ENCODE measurements at regions not wholly inside any gene's neighbourhood (a gene's known extent, or its start where the extent isn't known, plus 50 kb on each side); places are given as distances from the start of the nearest gene placed in this dataset.
A peak's percentile ranks its signal among the peaks of the same experiment; 100 is the strongest.

DNA sequence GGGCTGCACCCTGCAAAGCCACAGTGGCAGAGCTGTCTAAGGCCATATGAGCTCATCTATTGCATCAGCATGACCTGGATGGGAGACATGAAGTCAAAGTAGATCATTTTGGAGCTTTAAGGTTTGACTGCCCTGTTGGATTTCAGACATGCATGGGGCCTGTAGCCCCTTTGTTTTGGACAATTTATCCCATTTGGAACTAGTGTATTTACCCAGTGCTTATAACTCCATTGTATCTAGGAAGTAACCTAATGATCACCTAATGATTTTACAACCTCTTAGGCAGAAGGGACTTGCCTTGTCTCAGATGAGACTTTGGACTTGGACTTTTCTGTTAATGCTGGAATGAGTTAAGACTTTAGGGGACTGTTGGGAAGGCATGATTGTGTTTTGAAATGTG lies 575.4 kb downstream of the EPM2A start:
- no peak for DNase-seq (ENCODE audit: low spot score)

DNA sequence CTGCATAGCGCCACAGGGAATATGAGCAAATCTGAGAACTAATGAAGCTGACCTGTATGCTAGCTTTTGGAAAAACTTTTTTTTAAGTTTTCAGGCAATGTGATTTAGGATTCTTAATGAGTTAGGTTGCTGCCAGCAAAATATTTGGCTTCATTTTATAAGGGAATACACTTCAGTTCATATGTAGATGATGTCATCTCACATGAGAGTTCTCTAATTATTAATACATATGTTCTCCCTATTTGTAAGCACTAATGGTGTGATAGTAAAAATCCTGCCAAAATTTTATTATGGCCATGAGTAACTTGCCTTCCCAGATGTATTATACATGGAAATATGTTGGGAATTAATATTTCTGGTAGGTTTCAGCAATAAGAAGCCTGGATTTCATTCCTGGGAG lies 573.8 kb downstream of the EPM2A start:
- DNase-seq (ENCODE audit: low spot score): peak; percentile 7

DNA sequence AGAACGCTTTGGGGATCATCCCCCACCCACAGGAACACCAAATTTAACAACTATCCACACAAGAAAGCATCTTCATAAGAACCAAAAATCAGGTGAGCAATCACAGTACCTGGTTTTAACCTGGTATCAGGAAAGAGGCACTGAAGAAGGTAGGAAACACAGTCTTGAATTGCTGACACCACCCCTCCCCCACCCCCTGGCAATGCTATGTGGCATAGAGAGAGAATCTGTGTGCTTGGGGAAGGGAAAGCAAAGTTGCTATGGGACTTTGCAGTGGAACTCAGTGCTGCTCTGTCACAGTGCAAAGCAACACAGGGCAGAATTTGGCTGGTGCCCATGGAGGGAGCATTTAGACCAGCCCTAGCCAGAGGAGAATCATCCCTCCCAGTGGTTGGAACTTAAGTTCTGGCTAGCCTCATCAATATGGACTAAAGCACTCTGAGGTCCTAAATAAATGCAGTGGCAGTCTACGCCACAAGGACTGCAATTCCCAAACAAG lies 565.5 kb downstream of the EPM2A start:
- no peak for DNase-seq (ENCODE audit: low spot score)

DNA sequence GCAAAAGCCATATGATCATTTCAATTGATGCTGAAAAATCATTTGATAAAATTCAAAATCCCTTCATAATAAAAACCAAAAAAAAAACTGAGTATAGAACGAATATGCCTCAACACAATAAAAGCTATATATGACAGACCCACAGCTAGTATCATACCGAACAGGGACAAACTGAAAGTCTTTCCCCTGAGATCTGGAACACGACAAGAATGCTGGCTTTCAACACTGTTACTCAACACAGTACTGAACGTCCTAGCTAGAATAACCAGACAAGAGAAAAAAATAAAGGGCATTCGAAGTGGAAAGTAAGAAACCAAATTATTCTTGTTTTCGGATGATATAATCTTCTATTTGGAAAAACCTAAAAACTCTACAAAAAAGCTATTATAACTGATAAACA lies 559.9 kb downstream of the EPM2A start:
- no peak for DNase-seq (ENCODE audit: low spot score)

DNA sequence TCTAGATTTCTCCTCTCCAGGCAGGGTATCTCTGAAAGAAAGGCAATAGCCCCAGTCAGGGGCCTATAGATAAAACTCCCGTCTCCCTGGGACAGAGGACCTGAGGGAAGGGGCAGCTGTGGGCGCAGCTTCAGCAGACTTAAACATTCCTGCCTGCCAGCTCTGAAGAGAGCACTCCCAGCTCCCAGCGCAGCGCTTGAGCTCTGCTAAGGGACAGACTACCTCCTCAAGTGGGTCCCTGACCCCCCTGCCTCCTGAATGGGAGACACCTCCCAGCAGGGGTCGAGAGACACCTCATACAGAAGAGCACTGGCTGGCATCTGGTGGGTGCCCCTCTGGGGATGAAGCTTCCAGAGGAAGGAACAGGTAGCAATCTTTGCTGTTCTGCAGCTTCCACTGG lies 556.9 kb downstream of the EPM2A start:
- no peak for DNase-seq (ENCODE audit: low spot score)

DNA sequence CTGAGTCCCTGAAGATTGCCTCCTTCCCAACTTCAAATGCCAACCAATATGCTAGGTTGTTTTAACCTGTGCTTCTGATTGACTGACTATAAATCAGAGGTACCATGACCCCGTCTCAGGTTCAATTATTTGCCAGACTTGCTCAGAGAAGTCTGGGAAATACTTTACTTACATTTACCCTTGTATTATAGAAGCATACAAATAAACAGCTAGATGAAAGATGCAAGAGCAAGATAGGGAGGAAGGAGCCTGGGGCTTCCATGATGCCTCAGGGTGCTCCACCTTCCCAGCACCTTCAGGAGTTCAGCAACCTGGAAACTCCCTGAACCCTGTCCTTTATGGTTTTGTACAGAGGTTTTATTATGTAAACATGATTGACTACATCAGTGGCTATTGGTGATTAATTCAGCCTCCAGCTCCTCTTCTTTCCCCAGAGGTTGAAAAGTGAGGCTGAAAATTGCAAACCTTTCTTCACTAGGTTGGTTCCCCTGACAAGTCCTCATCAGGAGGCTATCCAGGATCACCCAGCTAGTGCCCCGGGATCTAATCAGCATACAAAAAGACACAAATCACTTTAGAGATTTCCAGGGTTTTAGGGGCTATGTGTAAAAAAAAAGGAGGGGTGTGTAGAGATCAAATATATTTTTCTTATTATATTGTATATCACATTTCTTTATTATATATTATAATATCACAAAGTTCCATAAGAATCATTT lies 547.7 kb downstream of the EPM2A start:
- no peak for DNase-seq (ENCODE audit: low spot score)

DNA sequence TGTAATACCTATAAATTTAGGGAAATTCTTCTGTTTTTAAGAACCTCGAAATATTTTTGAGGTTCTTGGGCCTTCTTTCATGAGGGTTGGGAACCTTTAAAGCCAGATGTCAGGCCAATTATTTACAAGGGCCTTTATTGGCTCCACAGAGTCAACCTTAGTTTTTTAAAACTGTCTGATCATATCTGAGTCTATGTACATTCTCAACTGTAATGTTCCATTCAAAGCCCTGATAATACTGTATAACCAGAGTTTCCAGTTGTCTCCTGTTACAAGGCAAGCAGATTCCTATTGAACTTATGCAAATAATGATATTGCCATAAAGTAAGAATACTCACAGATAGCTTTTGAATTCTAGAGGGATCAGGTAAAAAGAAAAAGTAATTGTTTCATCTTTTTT lies 545.5 kb downstream of the EPM2A start:
- DNase-seq (ENCODE audit: low spot score): no peak

DNA sequence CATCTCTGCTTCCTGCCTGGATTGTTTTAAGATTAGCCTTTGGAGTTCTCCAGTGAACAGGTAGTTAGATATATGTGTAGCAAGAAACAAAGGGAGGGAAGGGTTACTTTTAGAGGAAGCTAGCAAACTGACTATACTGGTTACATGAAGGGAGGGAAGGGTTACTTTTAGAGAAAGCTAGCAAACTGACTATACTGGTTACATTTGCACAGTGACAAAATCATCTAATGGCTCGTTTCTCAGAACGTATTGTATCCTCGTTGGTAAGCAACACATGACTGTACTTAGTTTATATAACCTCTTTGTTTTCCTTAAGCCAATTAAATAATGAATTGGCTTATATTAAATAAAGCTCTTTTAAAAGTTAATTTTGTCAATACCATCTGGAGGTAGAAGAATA lies 540.9 kb downstream of the EPM2A start:
- DNase-seq (ENCODE audit: low spot score): no peak

DNA sequence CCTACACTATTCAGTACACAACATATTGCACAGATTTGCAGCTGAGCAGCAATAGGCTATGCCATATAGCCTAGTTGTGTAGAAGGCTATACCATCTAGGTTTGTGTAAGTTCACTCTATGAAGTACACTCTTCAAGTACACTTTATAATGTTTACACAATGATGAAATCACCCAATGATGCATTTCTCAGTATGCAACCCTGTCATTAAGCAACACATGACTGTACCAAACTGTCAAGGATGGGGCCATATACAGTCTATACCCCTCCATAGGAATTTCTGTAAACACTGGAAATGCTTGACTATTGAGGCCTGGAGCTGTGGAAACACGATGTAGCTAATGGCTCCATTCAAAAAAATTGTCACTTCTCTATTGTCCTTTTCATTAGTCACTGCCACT lies 535.4 kb downstream of the EPM2A start:
- DNase-seq (ENCODE audit: low spot score): no peak

DNA sequence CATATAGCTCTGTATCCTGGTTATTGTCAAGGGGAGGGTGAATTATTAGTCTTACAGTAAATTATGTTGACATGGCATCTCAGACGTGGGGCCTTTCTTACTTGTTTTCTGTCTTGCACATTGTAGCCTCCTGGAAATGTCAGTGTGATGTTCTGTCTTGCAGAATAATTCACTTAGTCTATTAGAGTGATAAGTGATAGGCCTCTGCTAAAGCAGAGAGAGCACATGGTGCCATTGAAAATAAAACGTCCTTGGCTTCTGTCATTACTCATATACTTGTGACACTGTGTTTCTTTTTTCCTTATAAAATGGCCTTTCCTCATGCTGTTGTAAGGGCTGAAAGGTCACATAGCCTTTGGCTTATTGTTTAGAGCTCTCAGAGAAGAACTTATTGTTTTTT lies 531.0 kb downstream of the EPM2A start:
- no peak for DNase-seq (ENCODE audit: low spot score)

DNA sequence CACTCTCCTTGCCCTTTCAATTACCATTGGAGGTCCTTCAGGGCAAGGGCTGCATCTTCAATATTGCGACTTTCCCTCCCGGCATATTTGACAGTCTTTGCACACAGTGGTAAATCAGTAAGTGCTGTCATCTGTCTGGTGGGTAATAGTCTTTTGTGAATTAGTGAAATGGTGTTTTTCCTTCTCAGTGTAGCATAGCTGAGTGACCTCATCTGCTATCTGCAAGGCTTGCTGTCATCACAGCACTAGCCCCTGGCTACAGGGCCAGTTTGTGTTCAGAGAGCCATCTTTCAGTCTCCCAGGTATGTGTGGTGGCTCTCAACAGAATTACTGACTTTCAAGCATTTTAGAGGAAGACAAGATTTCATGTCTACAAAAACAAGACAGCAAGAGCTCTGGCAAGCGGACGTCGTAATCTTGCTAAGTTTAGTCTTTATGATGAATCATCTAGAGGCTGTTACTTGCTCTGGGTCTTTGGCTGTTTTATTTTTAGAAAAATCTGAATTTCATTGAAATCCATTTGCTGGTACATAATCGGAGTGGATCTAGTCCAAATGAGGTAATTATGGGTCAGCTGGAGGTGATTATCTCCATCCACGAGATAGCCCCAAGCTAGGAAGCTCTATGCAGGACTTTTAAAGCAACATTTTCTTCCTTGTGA lies 528.9 kb downstream of the EPM2A start:
- peak; percentile 61 for DNase-seq (ENCODE audit: low spot score)

DNA sequence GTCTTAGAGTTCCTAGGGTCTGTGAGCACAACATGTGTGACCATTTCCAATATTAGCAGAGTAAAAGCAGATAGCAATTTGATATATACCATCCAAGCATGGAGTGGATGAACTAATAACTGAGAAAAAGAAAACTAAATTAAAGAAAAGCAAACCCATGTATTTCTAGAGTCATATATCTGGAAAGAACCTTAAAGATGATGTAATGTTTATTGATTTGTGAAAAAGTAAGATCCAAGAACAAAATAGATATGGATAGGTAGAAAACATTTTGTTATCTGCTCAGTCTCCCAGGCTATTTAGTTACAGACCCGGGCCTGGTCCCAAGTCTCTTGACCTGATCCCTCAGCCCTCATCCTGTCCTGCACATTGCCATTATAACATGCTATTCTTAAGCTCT lies 526.8 kb downstream of the EPM2A start:
- no peak for DNase-seq (ENCODE audit: low spot score)

DNA sequence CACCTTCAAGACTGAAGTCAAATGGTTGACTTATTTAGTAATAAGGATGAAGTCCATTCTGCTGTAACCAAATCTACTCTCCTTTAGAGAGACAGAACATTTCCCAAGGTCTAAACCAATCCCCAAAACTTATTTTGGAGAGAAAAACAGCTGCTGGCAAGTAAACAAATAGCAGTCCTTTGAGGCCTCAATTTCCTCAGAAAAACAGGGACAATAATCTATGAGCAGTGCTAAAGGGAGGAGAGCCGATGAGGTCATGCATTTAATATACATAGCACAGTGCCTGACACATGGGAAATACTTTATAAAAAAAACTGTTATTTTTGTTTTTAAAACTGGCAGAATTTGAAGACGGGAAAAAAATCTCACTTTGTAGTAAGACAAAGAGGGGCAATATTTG lies 526.0 kb downstream of the EPM2A start:
- no peak for DNase-seq (ENCODE audit: low spot score)

DNA sequence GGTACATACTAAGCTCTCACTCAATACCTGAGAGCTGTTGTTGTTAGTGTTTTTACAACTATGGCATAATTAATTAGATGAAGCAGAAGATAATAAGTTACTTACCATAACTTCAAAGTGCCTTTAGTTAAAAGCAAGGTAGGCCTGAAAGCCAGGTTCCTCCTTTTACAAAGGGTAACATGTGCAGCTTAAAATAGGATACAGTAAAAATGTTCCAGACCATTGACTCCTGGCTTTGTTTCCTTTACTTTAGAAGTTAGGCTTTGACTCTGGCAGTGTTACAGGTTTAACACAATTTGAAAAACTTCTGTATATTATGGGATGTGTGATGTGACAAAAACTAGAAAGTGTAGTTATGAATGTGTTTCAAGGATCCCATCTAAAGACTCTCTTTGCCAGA lies 522.5 kb downstream of the EPM2A start:
- no peak for DNase-seq (ENCODE audit: low spot score)

DNA sequence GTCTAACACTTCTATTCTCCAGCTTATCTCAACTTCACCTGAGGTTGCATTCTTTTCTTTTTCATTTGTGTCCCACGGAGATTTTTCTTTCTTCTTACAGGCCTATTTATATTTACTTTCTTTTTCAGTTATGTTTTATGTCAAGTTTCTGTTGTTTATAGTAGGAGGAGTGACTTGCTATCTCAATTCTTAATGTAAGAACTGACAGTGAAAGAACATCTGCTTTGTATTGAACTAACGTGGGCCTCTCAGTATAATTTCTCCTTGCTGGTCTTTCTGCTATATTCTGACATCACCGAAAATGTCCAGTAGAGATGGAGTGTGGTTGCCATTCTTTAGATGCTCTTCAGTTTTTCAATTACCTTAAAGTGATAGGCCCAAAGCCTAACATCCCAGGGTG lies 521.7 kb downstream of the EPM2A start:
- DNase-seq (ENCODE audit: low spot score): no peak

DNA sequence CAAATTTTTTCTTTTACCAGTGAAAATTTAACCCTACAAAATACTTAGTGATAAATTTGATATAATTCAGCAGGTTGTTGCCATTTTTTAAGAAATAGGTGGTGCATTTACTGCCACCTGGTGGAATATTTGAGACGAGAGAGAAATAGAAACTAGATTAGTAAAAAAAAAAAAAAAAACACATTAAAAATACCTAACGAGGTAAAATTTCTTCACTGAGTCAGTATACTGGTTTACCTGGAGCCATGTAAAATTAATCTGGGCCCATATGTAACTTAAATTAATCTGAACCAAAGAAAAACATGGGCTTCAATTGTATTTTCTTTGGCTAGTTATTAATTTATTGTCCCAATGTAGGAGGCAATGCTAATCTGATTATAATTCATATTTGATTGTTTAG lies 520.8 kb downstream of the EPM2A start:
- DNase-seq (ENCODE audit: low spot score): peak; percentile 29

DNA sequence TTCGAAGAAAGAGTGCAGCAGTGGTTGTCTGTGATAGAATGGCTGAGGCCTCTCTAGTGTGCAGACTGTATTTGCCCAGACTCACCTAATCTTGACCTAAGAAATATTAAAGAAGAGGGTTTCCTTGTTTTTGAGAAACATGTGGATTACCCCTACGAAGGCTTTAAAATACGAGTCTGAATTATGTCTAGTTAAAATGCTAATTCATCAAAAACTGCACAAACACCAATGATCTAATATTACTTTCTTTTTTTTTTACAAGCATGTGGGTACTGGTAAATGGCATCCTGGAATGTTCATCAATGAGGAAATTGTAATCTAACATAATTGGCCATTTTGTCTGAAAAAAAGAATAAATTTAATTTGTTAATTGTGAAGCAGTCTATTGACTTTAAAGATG lies 510.9 kb downstream of the EPM2A start:
- DNase-seq (ENCODE audit: low spot score): no peak

DNA sequence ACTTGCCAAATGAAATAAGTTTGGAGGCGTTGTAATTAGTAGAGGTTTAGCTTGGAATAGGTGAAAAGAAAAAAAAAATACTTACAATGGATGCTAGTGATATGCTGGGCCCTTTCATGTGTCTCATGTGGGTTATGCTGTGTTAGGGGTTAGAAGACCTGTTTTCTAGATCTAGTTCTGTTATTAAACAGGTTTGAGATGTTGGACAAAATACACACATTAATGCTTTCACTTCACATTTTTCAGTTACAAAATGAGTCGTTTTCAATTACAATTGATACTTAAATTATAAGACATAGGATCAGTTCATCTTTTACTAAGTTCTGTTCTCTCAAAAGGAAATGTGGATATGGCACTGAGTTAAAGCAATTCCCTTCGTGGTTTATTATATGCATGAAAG lies 509.8 kb downstream of the EPM2A start:
- DNase-seq (ENCODE audit: low spot score): no peak

DNA sequence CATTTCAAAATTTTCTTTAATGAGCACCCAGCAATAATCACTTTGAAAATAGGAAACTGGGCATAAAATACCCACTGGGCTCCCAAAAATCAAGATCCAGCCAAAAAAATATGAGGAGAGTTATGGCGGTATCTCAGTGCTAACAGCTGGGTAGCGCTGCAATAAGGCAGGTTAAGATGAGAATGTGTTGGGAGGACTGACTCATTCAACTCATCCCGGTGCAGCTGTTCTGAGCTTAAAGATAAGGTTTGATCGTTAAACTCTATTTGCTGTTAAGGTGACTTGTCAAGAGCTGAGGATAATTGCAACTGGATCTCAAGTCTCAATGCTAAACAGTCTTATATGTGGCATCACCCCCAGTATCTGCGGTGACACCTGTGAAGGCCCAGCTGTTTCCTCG lies 507.7 kb downstream of the EPM2A start:
- no peak for DNase-seq (ENCODE audit: low spot score)

DNA sequence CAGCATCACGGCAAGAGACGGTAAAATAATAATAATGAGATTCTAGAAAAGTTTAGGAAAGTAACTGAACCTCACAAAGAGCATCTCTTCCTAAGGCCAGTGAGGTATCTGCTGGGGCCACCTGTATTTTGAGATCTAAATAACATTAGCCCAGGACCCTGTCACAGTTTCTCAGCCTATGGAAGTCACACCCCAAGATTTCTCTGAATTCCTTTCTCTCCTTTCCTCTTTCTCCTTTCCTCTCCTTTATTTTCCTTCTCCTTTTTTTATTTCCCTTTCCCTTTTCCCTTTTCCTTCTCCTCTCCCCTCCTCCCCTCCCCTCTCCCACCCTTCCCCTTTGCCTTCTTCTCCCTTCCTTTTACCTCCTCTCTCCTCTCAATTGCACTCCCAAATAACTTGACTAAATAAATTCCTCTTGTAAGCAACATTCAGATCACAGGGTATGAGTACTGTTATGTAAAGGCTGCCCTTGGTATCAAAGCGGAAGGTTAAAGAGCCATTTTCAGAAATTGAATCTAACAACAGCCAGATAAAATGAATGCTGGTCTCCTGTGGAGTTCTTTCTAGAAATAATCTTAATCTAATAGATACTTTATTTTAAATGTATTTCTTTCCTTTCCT lies 506.2 kb downstream of the EPM2A start:
- no peak for DNase-seq (ENCODE audit: low spot score)

DNA sequence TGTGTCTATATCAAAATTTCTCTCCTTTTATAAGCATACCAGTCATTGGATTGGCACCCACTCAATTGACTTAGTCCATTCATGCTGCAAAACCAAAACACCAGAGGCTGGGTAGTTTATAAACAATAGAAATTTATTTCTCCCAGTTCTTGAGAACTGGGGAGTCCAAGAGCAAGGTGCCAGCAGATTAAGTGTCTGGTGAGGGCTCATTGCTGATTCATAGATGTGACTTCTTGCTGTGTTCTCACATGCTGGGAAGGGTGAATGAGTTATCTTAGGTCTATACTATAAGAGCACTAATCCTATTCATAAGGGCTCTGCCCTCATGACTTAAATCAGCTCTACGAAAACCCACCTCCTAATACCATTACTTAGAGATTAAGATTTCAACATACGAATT lies 501.4 kb downstream of the EPM2A start:
- no peak for DNase-seq (ENCODE audit: low spot score)

DNA sequence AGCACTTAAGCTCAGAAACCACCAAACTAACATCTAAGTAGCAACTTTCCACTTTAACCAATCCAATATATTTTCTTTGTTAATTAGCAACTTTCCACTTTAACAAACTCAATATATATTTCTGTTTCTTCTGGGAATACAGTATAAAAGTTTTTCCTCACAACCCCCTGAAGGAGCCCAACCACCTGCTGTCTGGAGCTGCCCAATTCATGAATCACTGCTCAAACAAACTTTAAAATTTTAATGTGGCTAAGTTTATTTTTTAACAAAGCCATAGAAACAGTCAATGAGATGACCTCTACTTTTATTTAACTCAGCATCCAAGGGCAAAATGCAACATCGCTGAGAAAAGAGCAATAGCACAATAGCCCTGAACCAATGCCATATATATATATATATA lies 500.1 kb downstream of the EPM2A start:
- no peak for DNase-seq (ENCODE audit: low spot score)

DNA sequence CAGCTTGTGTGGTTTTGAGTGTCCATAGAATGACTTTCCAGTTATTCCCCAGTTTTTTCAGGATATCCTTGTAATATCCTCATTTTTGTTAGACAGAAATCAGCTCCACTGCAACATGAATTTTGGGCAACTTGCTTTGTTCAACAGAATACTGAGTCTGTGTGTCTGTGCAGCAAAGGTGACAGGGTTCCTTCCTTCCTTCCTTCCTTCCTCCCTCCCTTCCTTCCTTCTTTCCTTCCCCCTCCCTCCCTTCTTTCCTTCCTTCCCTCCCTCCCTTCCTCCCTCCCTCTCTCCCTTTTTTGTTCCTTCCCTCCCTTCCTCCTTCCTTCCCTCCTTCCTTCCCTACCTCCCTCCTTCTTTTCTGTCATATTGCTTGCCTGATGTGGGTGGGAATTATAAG lies 496.5 kb downstream of the EPM2A start:
- no peak for DNase-seq (ENCODE audit: low spot score)

DNA sequence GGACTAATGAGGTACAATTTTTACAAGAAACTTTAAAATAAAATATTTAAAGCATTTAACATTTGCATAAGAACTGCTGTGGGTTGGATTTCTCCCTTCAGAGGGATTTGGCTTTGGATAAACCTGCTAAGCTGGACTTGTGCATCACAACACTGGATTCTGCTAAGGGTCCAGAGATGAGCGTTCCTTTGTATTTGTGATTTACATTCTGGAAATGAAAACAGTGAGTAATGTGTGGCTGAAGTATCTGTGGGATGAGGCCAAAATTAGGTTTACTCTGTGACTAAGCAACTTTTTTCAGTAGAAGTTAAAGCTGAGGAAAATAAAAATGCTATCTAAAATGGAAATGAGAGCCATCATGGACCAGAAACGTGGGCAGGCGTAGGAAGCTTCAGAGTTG lies 494.3 kb downstream of the EPM2A start:
- DNase-seq (ENCODE audit: low spot score): peak; percentile 41

All from GM03348 (cell line).